ENCODE measurements at regions not wholly inside any gene's neighbourhood (a gene's known extent, or its start where the extent isn't known, plus 50 kb on each side); places are given as distances from the start of the nearest gene placed in this dataset.
"Not testable (repeated sequence)": the region's sequence is repeated elsewhere in the genome, so short reads cannot be mapped to it uniquely, and the experiment has no call there.

GRCh38 chr2:193442293-193442692 lies 1247.6 kb upstream of the TMEFF2 start:
- H3K4me3 ChIP-seq (ENCODE audit: low read length), result no peak overlapping the region
- TF ChIP-seq ZNF274 (IDR thresholded peaks at IDR 0.05; ENCODE audit: low read depth, low read length), result no peak

DNA sequence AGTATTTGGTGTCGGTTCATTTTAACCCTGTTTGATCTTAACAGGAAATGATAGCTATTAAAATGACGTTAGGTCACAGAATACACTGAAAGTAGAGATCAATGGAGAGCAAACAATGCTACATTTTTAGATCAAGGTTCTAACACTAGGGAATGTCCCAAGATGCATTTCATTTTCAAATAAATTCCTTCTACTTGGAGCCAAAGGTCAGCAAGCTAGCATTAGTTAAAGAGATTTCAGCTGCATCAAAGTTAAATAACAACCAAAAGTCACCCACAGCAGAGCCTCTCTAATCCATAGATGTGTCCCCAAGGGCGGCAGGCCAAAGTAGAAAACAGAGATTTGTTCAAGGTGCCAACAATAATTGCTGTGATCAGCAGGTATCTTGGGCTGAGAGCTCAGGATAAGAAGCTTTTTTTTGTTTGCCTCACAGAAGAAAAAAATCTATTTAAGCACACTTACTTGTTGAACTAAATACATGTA lies 1233.6 kb upstream of the TMEFF2 start:
- TF ChIP-seq ZNF274 (IDR thresholded peaks at IDR 0.05; ENCODE audit: low read depth, low read length), result no peak
- H3K4me3 ChIP-seq (ENCODE audit: low read length), result no peak overlapping the region

- H3K4me3 ChIP-seq (ENCODE audit: low read length), result not testable (repeated sequence)
These were observed 1217.6 kb upstream of the TMEFF2 start for GRCh38 chr2:193412368-193412767.

DNA sequence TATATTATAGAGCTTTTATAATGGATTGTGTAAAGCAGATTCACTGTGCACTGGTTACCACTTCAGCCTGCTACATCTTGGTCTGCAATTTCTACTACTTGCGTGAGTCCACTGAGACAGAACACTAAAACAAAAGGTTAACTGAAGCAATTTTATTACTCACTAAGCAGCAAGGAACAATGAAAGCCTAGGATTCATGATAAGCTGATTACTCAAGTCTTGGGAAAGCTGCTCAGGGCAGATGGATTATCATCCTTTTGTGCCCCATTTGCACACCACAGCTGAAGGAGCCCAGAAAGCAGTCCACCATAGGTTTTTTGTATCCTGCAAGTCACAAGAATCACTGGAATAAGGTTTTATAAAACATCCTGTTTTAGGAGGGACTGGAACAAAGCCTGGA lies 1215.2 kb upstream of the TMEFF2 start:
- no peak overlapping the region for H3K4me3 ChIP-seq (ENCODE audit: low read length)
- TF ChIP-seq ZNF274 (IDR thresholded peaks at IDR 0.05; ENCODE audit: low read depth, low read length), result no peak

DNA sequence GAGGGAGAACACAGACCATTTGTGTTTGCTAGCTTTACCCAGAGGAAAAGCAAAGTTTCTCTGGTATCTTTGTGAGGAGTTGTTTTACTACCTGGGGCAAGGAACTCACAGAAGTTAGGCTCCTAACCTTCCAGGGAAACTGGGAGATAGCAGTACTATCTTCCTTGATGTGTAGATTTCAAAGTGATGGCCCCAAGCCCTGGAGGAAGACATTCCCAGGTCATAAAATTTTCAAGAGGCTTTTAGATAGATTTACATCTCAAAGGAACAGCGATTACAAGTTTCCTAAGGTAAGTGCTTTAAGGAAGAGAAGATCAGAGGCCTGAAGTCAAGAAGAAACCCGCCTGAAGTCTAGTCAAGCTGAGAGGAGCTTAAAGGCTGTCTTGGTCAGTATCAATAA lies 1187.8 kb upstream of the TMEFF2 start:
- no peak overlapping the region for H3K4me3 ChIP-seq (ENCODE audit: low read length)
- TF ChIP-seq ZNF274 (IDR thresholded peaks at IDR 0.05; ENCODE audit: low read depth, low read length), result no peak

DNA sequence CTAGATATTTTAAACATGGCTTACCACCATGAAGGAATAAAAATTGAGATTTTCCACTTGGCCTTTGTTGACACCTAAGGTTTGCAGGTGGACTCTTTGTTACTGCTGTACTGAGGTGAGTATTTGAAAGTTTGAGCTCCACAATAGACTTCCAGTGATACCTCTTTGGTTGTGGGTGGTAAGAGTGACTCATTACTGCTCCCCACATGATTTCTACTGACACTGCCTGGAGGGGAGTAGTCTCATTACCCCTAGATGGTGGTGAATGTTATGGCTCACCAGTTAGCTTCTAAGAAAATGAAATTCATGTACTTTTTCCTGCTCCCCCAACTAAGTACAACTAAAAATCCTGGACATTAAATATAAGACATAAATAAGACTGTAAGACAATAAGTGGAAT lies 1183.1 kb upstream of the TMEFF2 start:
- no peak overlapping the region for H3K4me3 ChIP-seq (ENCODE audit: low read length)
- no peak for TF ChIP-seq ZNF274 (IDR thresholded peaks at IDR 0.05; ENCODE audit: low read depth, low read length)

GRCh38 chr2:193373120-193373519 lies 1178.4 kb upstream of the TMEFF2 start:
- no peak overlapping the region for H3K4me3 ChIP-seq (ENCODE audit: low read length)
- no peak for TF ChIP-seq ZNF274 (IDR thresholded peaks at IDR 0.05; ENCODE audit: low read depth, low read length)

GRCh38 chr2:193371200-193371599 lies 1176.5 kb upstream of the TMEFF2 start:
- no peak for TF ChIP-seq ZNF274 (IDR thresholded peaks at IDR 0.05; ENCODE audit: low read depth, low read length)
- H3K4me3 ChIP-seq (ENCODE audit: low read length), result no peak overlapping the region

- TF ChIP-seq ZNF274 (IDR thresholded peaks at IDR 0.05; ENCODE audit: low read depth, low read length), result no peak
- no peak overlapping the region for H3K4me3 ChIP-seq (ENCODE audit: low read length)
These were observed 1173.9 kb upstream of the TMEFF2 start for GRCh38 chr2:193368615-193369014.

GRCh38 chr2:193357508-193357907 lies 1162.8 kb upstream of the TMEFF2 start:
- TF ChIP-seq ZNF274 (IDR thresholded peaks at IDR 0.05; ENCODE audit: low read depth, low read length), result no peak
- no peak overlapping the region for H3K4me3 ChIP-seq (ENCODE audit: low read length)

GRCh38 chr2:193352665-193353242 lies 1158.0 kb upstream of the TMEFF2 start:
- not testable (repeated sequence) for H3K4me3 ChIP-seq (ENCODE audit: low read length)

DNA sequence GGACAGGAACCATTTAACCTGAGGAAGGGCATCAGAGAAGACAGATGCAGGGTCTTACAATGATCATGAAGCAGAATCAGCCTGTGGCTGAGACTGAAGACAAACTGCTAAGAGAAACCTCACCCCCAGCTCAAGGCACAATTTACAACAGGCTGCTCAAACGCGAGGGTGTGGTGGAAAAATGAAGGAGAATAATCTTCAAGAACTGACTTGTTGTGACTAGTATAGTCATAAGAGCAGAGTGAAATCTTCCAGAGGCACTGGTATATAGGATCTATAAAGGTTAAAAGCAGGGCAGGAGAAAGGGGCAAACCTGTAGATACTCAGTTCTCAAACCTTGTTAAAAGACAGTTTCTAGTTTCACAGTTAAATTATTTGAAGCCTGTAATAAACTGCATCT lies 1155.8 kb upstream of the TMEFF2 start:
- H3K4me3 ChIP-seq (ENCODE audit: low read length), result no peak overlapping the region
- TF ChIP-seq ZNF274 (IDR thresholded peaks at IDR 0.05; ENCODE audit: low read depth, low read length), result no peak

GRCh38 chr2:193349642-193350041 lies 1154.9 kb upstream of the TMEFF2 start:
- no peak overlapping the region for H3K4me3 ChIP-seq (ENCODE audit: low read length)
- no peak for TF ChIP-seq ZNF274 (IDR thresholded peaks at IDR 0.05; ENCODE audit: low read depth, low read length)

DNA sequence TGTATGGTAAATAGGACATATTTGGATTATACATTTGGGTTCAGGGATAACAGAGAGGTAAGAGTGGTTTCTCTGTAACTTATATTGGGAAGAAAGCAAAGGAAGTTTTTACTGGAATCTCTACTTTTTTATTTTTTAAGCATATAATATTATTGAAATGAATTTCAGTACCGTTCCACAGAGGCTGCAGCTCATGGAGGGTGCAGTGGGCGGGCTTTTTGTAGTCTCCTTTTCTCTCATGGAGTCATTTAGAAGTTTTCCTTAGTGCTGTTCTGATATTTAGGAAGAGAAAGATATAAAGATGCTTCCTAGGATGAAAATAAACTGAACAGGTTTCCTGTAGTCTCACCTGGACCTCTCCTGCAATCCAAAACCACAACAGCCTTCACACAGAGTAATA lies 1153.3 kb upstream of the TMEFF2 start:
- H3K4me3 ChIP-seq (ENCODE audit: low read length), result no peak overlapping the region
- no peak for TF ChIP-seq ZNF274 (IDR thresholded peaks at IDR 0.05; ENCODE audit: low read depth, low read length)

- TF ChIP-seq ZNF274 (IDR thresholded peaks at IDR 0.05; ENCODE audit: low read depth, low read length), result no peak
These were observed 1142.0 kb upstream of the TMEFF2 start for GRCh38 chr2:193336781-193337180.

DNA sequence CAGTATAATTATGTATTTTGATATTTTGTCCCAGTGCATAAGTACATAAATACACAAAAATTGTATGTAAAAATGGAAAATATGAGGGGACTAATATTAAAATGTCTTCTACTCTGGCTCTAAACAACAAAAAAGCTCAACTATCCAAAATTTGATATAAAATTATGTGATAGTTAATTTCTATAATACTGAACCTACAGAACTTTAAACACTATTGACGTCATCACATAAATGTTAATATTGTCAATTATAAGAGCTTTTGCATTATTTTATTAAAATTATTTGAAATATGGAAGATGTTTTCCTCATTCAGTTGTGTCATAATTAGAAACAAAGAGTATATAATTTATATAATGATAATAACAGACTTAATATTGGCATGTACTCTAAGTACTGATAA lies 1139.7 kb upstream of the TMEFF2 start:
- no peak overlapping the region for H3K4me3 ChIP-seq (ENCODE audit: low read length)
- TF ChIP-seq ZNF274 (IDR thresholded peaks at IDR 0.05; ENCODE audit: low read depth, low read length), result no peak

More at GRCh38 chr2:193336781-193337180, 1142.0 kb upstream of the TMEFF2 start:
- no peak overlapping the region for H3K4me3 ChIP-seq (ENCODE audit: low read length)
